T-helper 1 cell (primary cell): ENCODE measurements at regions not wholly inside any gene's neighbourhood (a gene's known extent, or its start where the extent isn't known, plus 50 kb on each side); places are given as distances from the start of the nearest gene placed in this dataset.
"Not testable (repeated sequence)": the region's sequence is repeated elsewhere in the genome, so short reads cannot be mapped to it uniquely, and the experiment has no call there.

Experiments
- DNase-seq, 5 donors: peaks; one replicate each; pipeline ENCODE4 v3.0.0-alpha.2; 2012 to 2020

- no peak for DNase-seq
These were observed 241.5 kb downstream of the SATB2 start for GRCh38 chr2:199216253-199216652.

GRCh38 chr2:199207011-199207410, 250.7 kb downstream of the SATB2 start:
- no peak for DNase-seq

GRCh38 chr2:199206536-199206935, 251.2 kb downstream of the SATB2 start:
- DNase-seq: no peak

GRCh38 chr2:199202964-199203363, 254.8 kb downstream of the SATB2 start:
- DNase-seq: no peak

GRCh38 chr2:199201539-199201938, 256.2 kb downstream of the SATB2 start:
- DNase-seq: no peak

- DNase-seq: no peak
These were observed 257.9 kb downstream of the SATB2 start for GRCh38 chr2:199199797-199200196.

- DNase-seq: no peak
These were observed 260.3 kb downstream of the SATB2 start for GRCh38 chr2:199197448-199197847.

- DNase-seq: no peak
These were observed 261.1 kb downstream of the SATB2 start for GRCh38 chr2:199196686-199197085.

- no peak for DNase-seq
These were observed 261.7 kb downstream of the SATB2 start for GRCh38 chr2:199195927-199196502.

- no peak for DNase-seq
These were observed 266.3 kb downstream of the SATB2 start for GRCh38 chr2:199191461-199191860.

GRCh38 chr2:199189229-199189628, 268.5 kb downstream of the SATB2 start:
- no peak for DNase-seq

- DNase-seq: no peak
These were observed 271.4 kb downstream of the SATB2 start for GRCh38 chr2:199186301-199186751.

GRCh38 chr2:199185174-199185573, 272.6 kb downstream of the SATB2 start:
- DNase-seq: not testable (repeated sequence)

- no peak for DNase-seq
These were observed 293.9 kb downstream of the SATB2 start for GRCh38 chr2:199163613-199164458.

- no peak for DNase-seq
These were observed 296.9 kb downstream of the SATB2 start for GRCh38 chr2:199160677-199161465.

- DNase-seq: no peak
These were observed 297.7 kb downstream of the SATB2 start for GRCh38 chr2:199160081-199160480.

GRCh38 chr2:199148076-199148845, 309.5 kb downstream of the SATB2 start:
- DNase-seq: no peak

- no peak for DNase-seq
These were observed 310.5 kb downstream of the SATB2 start for GRCh38 chr2:199147216-199147615.

GRCh38 chr2:199144546-199144945, 313.2 kb downstream of the SATB2 start:
- DNase-seq: no peak

- DNase-seq: no peak
These were observed 313.7 kb downstream of the SATB2 start for GRCh38 chr2:199144036-199144435.

GRCh38 chr2:199136681-199137080, 321.1 kb downstream of the SATB2 start:
- no peak for DNase-seq

- no peak for DNase-seq
These were observed 321.5 kb downstream of the SATB2 start for GRCh38 chr2:199136242-199136641.

- DNase-seq: no peak
These were observed 325.9 kb downstream of the SATB2 start for GRCh38 chr2:199131876-199132275.
